Neural cell (in vitro differentiated cells): ENCODE measurements at regions not wholly inside any gene's neighbourhood (a gene's known extent, or its start where the extent isn't known, plus 50 kb on each side); places are given as distances from the start of the nearest gene placed in this dataset.

Source experiments
- H2AFZ ChIP-seq: fragments of 200-600, 300-800 bp; sonication (generic), shearing (Covaris generic); 2 replicates; pipeline ENCODE4 v1.6.0; 2014; ENCODE audit warnings: low read depth, mild to moderate bottlenecking, antibody characterized with exemption, low read length, moderate library complexity
- H3F3A ChIP-seq: fragments of 200-600 bp; shearing (Covaris generic); 2 replicates; pipeline ENCODE4 v1.6.1; 2016; ENCODE audit warnings: mild to moderate bottlenecking, moderate library complexity, mixed read lengths, antibody characterized with exemption, low read length; ENCODE audit not compliant: insufficient read depth, poor library complexity, severe bottlenecking
- H3K27ac ChIP-seq: fragments of 200-600, 300-800 bp; sonication (generic), shearing (Covaris generic); 2 replicates; pipeline ENCODE4 v1.5.1; 2014; ENCODE audit warnings: mild to moderate bottlenecking, low read length, moderate library complexity
- H3K27me3 ChIP-seq: fragments of 300-800, 200-600 bp; sonication (generic), shearing (Covaris generic); 2 replicates; pipeline ENCODE4 v1.6.0; 2014; ENCODE audit warnings: mild to moderate bottlenecking, low read depth, low read length, moderate library complexity; ENCODE audit not compliant: insufficient read depth
- H3K36me3 ChIP-seq: fragments of 300-800, 200-600 bp; sonication (generic), shearing (Covaris generic); 2 replicates; pipeline ENCODE4 v1.5.1; 2014; ENCODE audit warnings: mild to moderate bottlenecking, antibody characterized with exemption, low read length, moderate library complexity; ENCODE audit not compliant: insufficient read depth
- H3K4me2 ChIP-seq: fragments of 300-800, 200-600 bp; sonication (generic), shearing (Covaris generic); 2 replicates; pipeline ENCODE4 v1.6.0; 2014; ENCODE audit warnings: mild to moderate bottlenecking, low read length
- H3K4me3 ChIP-seq: fragments of 300-800, 200-600 bp; sonication (generic), shearing (Covaris generic); 2 replicates; pipeline ENCODE4 v1.5.1; 2014; ENCODE audit warnings: mild to moderate bottlenecking, low read length, moderate library complexity
- H3K79me2 ChIP-seq: fragments of 200-600 bp; shearing (Covaris generic); replicated peaks from 2 replicates; pipeline ENCODE4 v1.6.0; 2014; ENCODE audit warnings: mild to moderate bottlenecking, low read length, moderate library complexity; ENCODE audit not compliant: insufficient read depth
- H3K9ac ChIP-seq: fragments of 300-800, 200-600 bp; sonication (generic), shearing (Covaris generic); 2 replicates; pipeline ENCODE4 v1.6.1; 2016; ENCODE audit warnings: mild to moderate bottlenecking, low read length, mixed read lengths
- H3K9me2 ChIP-seq: fragments of 200-600 bp; shearing (Covaris generic); 2 replicates; pipeline ENCODE4 v1.6.1; 2016; ENCODE audit warnings: mild to moderate bottlenecking, low read length, mixed read lengths; ENCODE audit not compliant: insufficient read depth
- H3K9me3 ChIP-seq: fragments of 200-600, 300-800 bp; sonication (generic), shearing (Covaris generic); 2 replicates; pipeline ENCODE4 v1.6.1; 2016; ENCODE audit warnings: mild to moderate bottlenecking, mixed run types, low read length, moderate library complexity, mixed read lengths
- H4K20me1 ChIP-seq: fragments of 200-600 bp; shearing (Covaris generic); 2 replicates; pipeline ENCODE4 v1.6.1; 2016; ENCODE audit warnings: mild to moderate bottlenecking, mixed run types; ENCODE audit not compliant: insufficient read depth
- EP300 ChIP-seq: fragments of 450-650 bp; conservative IDR thresholded peaks from 2 replicates; pipeline ENCODE4 v1.6.1; 2014; ENCODE audit warnings: antibody characterized with exemption, mild to moderate bottlenecking, moderate library complexity; ENCODE audit not compliant: poor library complexity, severe bottlenecking
- EZH2 ChIP-seq: fragments of 200-600, 300-800 bp; shearing (Covaris generic), sonication (generic); IDR thresholded peaks from 2 replicates; pipeline ENCODE4 v1.6.1; 2014; ENCODE audit warnings: antibody characterized with exemption, low read length, borderline replicate concordance, mild to moderate bottlenecking; ENCODE audit not compliant: insufficient read depth, poor library complexity, severe bottlenecking
- MXI1 ChIP-seq: fragments of 450-650 bp; conservative IDR thresholded peaks from 2 replicates; pipeline ENCODE4 v1.6.1; 2014; ENCODE audit warnings: antibody characterized with exemption, mild to moderate bottlenecking; ENCODE audit not compliant: poor library complexity, severe bottlenecking
- POLR2AphosphoS5 ChIP-seq: IDR thresholded peaks from 2 replicates; pipeline ENCODE4 v1.6.1; 2012
- RAD21 ChIP-seq: fragments of 450-650 bp; conservative IDR thresholded peaks from 2 replicates; pipeline ENCODE4 v1.6.1; 2014; ENCODE audit warnings: antibody characterized with exemption, mild to moderate bottlenecking, moderate library complexity
- SMC3 ChIP-seq: fragments of 450-650 bp; conservative IDR thresholded peaks from 2 replicates; pipeline ENCODE4 v1.6.1; 2014; ENCODE audit warnings: antibody characterized with exemption, mild to moderate bottlenecking, moderate library complexity; ENCODE audit not compliant: poor library complexity
- TAF1 ChIP-seq: IDR thresholded peaks from 2 replicates; pipeline ENCODE4 v1.6.1; 2012; ENCODE audit warnings: low read depth
- TF ChIP-seq, protein P1 (sequence below): fragments of 450-650 bp; IDR thresholded peaks from 2 replicates; pipeline ENCODE4 v1.5.1; 2014; ENCODE audit warnings: antibody characterized with exemption, mild to moderate bottlenecking, moderate library complexity; ENCODE audit not compliant: poor library complexity, severe bottlenecking
- TF ChIP-seq, protein P2 (sequence below): IDR thresholded peaks from 2 replicates; pipeline ENCODE4 v1.6.1; 2012; ENCODE audit warnings: borderline replicate concordance

DNA sequence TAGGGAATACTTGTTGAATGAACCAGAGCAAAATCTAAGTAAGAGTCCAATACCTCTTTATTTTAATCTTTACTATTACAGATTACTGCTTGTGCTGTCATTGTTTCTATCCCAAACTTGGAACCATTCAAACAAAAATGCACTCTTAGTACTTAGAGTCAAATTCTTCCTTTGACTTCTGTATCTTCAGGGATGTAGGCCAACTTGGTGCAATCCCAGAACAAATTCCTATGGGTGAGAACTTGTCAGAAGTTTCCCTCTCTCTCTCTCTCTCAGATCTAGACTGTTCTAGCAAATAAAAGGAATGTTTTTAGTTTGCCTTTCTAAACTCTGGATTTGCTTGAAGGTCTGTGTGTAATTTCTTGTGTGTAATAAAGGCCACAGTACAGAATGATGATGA lies 329.0 kb upstream of the TMTC4 start:
- Histone ChIP-seq H3K27me3 (no peaks in the 10 kb centered on the region), H3K9ac (no peak overlapping the region), H3K9me3 (no peaks in the 10 kb centered on the region), H4K20me1 (no peaks in the 10 kb centered on the region), H3K4me2 (no peak overlapping the region), H3F3A (no peaks in the 10 kb centered on the region), H3K36me3 (no peaks in the 10 kb centered on the region), H3K9me2 (no peaks in the 10 kb centered on the region), H3K79me2 (no peaks in the 10 kb centered on the region), H3K27ac (no peak overlapping the region), H3K4me3 (no peak overlapping the region), H2AFZ (no peak overlapping the region)
- no peak for TF ChIP-seq TAF1
- no peak for TF ChIP-seq EP300
- no peak for TF ChIP-seq EZH2
- no peak for TF ChIP-seq MXI1
- TF ChIP-seq, protein P1, sequence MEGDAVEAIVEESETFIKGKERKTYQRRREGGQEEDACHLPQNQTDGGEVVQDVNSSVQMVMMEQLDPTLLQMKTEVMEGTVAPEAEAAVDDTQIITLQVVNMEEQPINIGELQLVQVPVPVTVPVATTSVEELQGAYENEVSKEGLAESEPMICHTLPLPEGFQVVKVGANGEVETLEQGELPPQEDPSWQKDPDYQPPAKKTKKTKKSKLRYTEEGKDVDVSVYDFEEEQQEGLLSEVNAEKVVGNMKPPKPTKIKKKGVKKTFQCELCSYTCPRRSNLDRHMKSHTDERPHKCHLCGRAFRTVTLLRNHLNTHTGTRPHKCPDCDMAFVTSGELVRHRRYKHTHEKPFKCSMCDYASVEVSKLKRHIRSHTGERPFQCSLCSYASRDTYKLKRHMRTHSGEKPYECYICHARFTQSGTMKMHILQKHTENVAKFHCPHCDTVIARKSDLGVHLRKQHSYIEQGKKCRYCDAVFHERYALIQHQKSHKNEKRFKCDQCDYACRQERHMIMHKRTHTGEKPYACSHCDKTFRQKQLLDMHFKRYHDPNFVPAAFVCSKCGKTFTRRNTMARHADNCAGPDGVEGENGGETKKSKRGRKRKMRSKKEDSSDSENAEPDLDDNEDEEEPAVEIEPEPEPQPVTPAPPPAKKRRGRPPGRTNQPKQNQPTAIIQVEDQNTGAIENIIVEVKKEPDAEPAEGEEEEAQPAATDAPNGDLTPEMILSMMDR: no peak
- TF ChIP-seq, protein P2, sequence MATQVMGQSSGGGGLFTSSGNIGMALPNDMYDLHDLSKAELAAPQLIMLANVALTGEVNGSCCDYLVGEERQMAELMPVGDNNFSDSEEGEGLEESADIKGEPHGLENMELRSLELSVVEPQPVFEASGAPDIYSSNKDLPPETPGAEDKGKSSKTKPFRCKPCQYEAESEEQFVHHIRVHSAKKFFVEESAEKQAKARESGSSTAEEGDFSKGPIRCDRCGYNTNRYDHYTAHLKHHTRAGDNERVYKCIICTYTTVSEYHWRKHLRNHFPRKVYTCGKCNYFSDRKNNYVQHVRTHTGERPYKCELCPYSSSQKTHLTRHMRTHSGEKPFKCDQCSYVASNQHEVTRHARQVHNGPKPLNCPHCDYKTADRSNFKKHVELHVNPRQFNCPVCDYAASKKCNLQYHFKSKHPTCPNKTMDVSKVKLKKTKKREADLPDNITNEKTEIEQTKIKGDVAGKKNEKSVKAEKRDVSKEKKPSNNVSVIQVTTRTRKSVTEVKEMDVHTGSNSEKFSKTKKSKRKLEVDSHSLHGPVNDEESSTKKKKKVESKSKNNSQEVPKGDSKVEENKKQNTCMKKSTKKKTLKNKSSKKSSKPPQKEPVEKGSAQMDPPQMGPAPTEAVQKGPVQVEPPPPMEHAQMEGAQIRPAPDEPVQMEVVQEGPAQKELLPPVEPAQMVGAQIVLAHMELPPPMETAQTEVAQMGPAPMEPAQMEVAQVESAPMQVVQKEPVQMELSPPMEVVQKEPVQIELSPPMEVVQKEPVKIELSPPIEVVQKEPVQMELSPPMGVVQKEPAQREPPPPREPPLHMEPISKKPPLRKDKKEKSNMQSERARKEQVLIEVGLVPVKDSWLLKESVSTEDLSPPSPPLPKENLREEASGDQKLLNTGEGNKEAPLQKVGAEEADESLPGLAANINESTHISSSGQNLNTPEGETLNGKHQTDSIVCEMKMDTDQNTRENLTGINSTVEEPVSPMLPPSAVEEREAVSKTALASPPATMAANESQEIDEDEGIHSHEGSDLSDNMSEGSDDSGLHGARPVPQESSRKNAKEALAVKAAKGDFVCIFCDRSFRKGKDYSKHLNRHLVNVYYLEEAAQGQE: no peak
- TF ChIP-seq RAD21: no peak
- TF ChIP-seq POLR2AphosphoS5: no peak
- TF ChIP-seq SMC3: no peak

DNA sequence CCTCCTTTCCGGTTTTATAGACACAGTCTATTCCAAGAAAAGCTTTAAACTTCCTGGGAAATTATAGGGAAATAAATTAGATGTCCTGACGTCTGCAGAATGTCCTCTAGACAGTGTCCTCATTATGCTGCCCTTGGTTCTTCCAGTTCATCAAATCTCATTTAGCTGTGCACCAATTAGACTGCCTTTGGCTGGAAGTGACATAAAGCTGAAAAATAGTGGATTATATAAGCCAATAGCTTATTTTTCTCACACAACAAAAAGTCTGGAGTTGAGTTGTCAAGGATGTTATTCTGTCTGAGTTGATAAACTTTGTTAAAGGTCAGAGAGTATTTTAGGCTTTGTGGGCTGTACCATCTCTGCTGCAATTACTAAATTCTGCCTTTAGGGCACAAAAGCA lies 314.8 kb upstream of the TMTC4 start:
- no peaks in the 10 kb centered on the region for H3K79me2 ChIP-seq
- no peak for TF ChIP-seq TAF1
- TF ChIP-seq, protein P2: no peak
- no peak for TF ChIP-seq MXI1
- TF ChIP-seq RAD21: no peak
- TF ChIP-seq EZH2: no peak
- TF ChIP-seq, protein P1: no peak
- no peak for TF ChIP-seq SMC3
- TF ChIP-seq POLR2AphosphoS5: no peak
- no peak for TF ChIP-seq EP300
- H3K9ac ChIP-seq: no peak overlapping the region
- no peaks in the 10 kb centered on the region for H3K9me3 ChIP-seq
- H3K4me3 ChIP-seq: no peak overlapping the region
- H3F3A ChIP-seq: no peaks in the 10 kb centered on the region
- no peaks in the 10 kb centered on the region for H3K36me3 ChIP-seq
- no peak overlapping the region for H2AFZ ChIP-seq
- H3K4me2 ChIP-seq: no peak overlapping the region
- H4K20me1 ChIP-seq: no peaks in the 10 kb centered on the region
- H3K27ac ChIP-seq: no peak overlapping the region
- no peaks in the 10 kb centered on the region for H3K27me3 ChIP-seq
- H3K9me2 ChIP-seq: no peaks in the 10 kb centered on the region
